SU-DHL-6 (cell line): ENCODE measurements at regions not wholly inside any gene's neighbourhood (a gene's known extent, or its start where the extent isn't known, plus 50 kb on each side); places are given as distances from the start of the nearest gene placed in this dataset.

Experiments used
- H2AFZ ChIP-seq: fragments of 200-600 bp; sonication (generic); 2 replicates; pipeline ENCODE4 v1.6.1; 2014; ENCODE audit warnings: low read depth, mild to moderate bottlenecking, moderate library complexity, mixed read lengths, antibody characterized with exemption, low read length; ENCODE audit not compliant: severe bottlenecking
- H3F3A ChIP-seq: fragments of 200-600 bp; shearing (Covaris generic); 2 replicates; pipeline ENCODE4 v1.6.0; 2016; ENCODE audit warnings: antibody characterized with exemption, mild to moderate bottlenecking; ENCODE audit not compliant: insufficient read depth
- H3K27ac ChIP-seq: fragments of 200-600 bp; sonication (generic); 2 replicates; pipeline ENCODE4 v1.5.1; 2016; ENCODE audit warnings: low read depth, mild to moderate bottlenecking, low read length, moderate library complexity, mixed read lengths
- H3K27me3 ChIP-seq: fragments of 200-600 bp; sonication (generic), shearing (Covaris generic); 2 replicates; pipeline ENCODE4 v1.6.0; 2014; ENCODE audit warnings: mild to moderate bottlenecking, low read length
- H3K36me3 ChIP-seq: fragments of 200-600 bp; sonication (generic); 2 replicates; pipeline ENCODE4 v1.6.1; 2014; ENCODE audit warnings: mild to moderate bottlenecking, low read length, mixed read lengths
- H3K4me2 ChIP-seq: fragments of 300-600, 200-600 bp; shearing (Covaris generic), sonication (generic); 2 replicates; pipeline ENCODE4 v1.6.0; 2014; ENCODE audit warnings: low read length, low read depth, mild to moderate bottlenecking; ENCODE audit not compliant: poor library complexity, severe bottlenecking
- H3K4me3 ChIP-seq: fragments of 200-600 bp; sonication (generic); 2 replicates; pipeline ENCODE4 v1.5.1; 2014; ENCODE audit warnings: antibody characterized with exemption, low read length, mild to moderate bottlenecking, mixed read lengths; ENCODE audit not compliant: insufficient read depth, poor library complexity, severe bottlenecking
- H3K79me2 ChIP-seq: fragments of 200-600 bp; sonication (generic); 2 replicates; pipeline ENCODE4 v1.6.1; 2014; ENCODE audit warnings: mild to moderate bottlenecking, low read length, moderate library complexity; ENCODE audit not compliant: insufficient read depth
- H3K9ac ChIP-seq: fragments of 200-600 bp; sonication (generic); 2 replicates; pipeline ENCODE4 v1.7.0; 2014; ENCODE audit warnings: mild to moderate bottlenecking, low read length
- H3K9me2 ChIP-seq: fragments of 200-600 bp; sonication (generic); replicated peaks from 2 replicates; pipeline ENCODE4 v1.6.1; 2014; ENCODE audit warnings: low read length; ENCODE audit not compliant: insufficient read depth
- H3K9me3 ChIP-seq: fragments of 200-600 bp; sonication (generic); 2 replicates; pipeline ENCODE4 v1.6.1; 2014; ENCODE audit warnings: low read length, mixed read lengths; ENCODE audit not compliant: insufficient read depth
- H4K20me1 ChIP-seq: fragments of 200-600 bp; sonication (generic); 2 replicates; pipeline ENCODE4 v1.6.1; 2014; ENCODE audit warnings: low read depth, mild to moderate bottlenecking, antibody characterized with exemption, low read length, moderate library complexity, mixed read lengths
- EZH2phosphoT487 ChIP-seq: fragments of 200-600 bp; sonication (generic), shearing (Covaris generic); conservative IDR thresholded peaks from 2 replicates; pipeline ENCODE4 v1.6.1; 2018; ENCODE audit warnings: mild to moderate bottlenecking, antibody characterized with exemption, low read length, moderate library complexity, mixed read lengths
- TF ChIP-seq, protein P1 (sequence below): fragments of 200-600 bp; sonication (generic); IDR thresholded peaks from one replicate; pipeline ENCODE4 v1.5.1; 2017; ENCODE audit warnings: antibody characterized with exemption, mild to moderate bottlenecking, low read length, moderate library complexity; ENCODE audit not compliant: insufficient read depth, poor library complexity, severe bottlenecking

- Histone ChIP-seq H3K27me3 (no peaks in the 10 kb centered on the region), H3K79me2 (no peaks in the 10 kb centered on the region), H4K20me1 (no peaks in the 10 kb centered on the region), H3K9me2 (no peaks in the 10 kb centered on the region), H3K9ac (no peak overlapping the region), H3F3A (no peaks in the 10 kb centered on the region), H3K9me3 (no peaks in the 10 kb centered on the region), H3K36me3 (no peaks in the 10 kb centered on the region), H3K27ac (no peak overlapping the region), H3K4me2 (no peak overlapping the region), H3K4me3 (no peak overlapping the region), H2AFZ (no peak overlapping the region)
- TF ChIP-seq, protein P1, sequence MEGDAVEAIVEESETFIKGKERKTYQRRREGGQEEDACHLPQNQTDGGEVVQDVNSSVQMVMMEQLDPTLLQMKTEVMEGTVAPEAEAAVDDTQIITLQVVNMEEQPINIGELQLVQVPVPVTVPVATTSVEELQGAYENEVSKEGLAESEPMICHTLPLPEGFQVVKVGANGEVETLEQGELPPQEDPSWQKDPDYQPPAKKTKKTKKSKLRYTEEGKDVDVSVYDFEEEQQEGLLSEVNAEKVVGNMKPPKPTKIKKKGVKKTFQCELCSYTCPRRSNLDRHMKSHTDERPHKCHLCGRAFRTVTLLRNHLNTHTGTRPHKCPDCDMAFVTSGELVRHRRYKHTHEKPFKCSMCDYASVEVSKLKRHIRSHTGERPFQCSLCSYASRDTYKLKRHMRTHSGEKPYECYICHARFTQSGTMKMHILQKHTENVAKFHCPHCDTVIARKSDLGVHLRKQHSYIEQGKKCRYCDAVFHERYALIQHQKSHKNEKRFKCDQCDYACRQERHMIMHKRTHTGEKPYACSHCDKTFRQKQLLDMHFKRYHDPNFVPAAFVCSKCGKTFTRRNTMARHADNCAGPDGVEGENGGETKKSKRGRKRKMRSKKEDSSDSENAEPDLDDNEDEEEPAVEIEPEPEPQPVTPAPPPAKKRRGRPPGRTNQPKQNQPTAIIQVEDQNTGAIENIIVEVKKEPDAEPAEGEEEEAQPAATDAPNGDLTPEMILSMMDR: no peak
- TF ChIP-seq EZH2phosphoT487: no peak
Observed at GRCh38 chr13:95378603-95379002, 77.4 kb upstream of the ABCC4 start.

DNA sequence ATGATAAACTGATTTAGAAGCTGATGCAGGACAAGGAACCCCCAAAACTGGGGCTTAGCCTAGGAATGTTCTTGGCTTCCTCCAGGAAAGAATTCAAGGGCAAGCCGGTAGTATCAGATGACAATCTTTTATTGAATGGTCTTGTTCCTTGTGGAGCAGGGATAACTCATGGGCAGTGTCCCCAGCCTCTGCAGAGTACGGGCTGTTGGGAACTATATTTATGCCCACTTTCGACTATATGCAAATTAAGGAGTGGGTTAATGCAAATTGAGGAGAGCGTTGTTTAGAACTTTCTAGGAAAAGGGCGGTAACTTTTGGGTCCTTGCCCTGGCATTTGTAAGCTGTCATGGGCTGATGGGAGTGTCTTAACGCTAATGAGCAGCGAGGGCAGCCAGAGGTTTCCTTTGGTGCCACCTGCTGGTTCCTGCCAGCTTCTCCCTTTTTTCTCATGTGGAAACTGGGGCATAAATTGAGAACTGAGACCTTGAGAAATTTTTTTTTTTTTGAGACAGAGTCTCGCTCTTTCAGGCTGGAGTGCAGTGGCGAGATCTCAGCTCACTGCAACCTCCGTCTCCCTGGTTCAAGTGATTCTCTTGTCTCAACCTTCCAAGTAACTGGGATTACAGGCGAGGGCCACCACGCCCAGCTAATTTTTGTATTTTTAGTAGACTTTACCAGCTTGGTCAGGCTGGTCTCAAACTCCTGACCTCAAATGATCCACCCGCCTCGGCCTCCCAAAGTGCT is 79.4 kb upstream of the ABCC4 start:
- H4K20me1 ChIP-seq: no peaks in the 10 kb centered on the region
- H2AFZ ChIP-seq: no peak overlapping the region
- no peak overlapping the region for H3K4me3 ChIP-seq
- H3K9me2 ChIP-seq: no peaks in the 10 kb centered on the region
- no peak overlapping the region for H3K4me2 ChIP-seq
- H3K9ac ChIP-seq: no peak overlapping the region
- no peaks in the 10 kb centered on the region for H3K79me2 ChIP-seq
- H3F3A ChIP-seq: no peaks in the 10 kb centered on the region
- TF ChIP-seq, protein P1: peak; percentile 84
- no peak for TF ChIP-seq EZH2phosphoT487
- H3K27ac ChIP-seq: no peak overlapping the region
- no peaks in the 10 kb centered on the region for H3K36me3 ChIP-seq
- no peaks in the 10 kb centered on the region for H3K27me3 ChIP-seq
- H3K9me3 ChIP-seq: no peaks in the 10 kb centered on the region

GRCh38 chr13:95381212-95381527 is 79.9 kb upstream of the ABCC4 start:
- Histone ChIP-seq H3K36me3 (no peaks in the 10 kb centered on the region), H3K27ac (no peak overlapping the region), H3K9me2 (no peaks in the 10 kb centered on the region), H3K9ac (no peak overlapping the region), H3K27me3 (no peaks in the 10 kb centered on the region), H4K20me1 (no peaks in the 10 kb centered on the region), H3K4me3 (no peak overlapping the region), H3F3A (no peaks in the 10 kb centered on the region), H3K4me2 (no peak overlapping the region), H3K9me3 (no peaks in the 10 kb centered on the region), H3K79me2 (no peaks in the 10 kb centered on the region), H2AFZ (no peak overlapping the region)
- TF ChIP-seq, protein P1: no peak
- TF ChIP-seq EZH2phosphoT487: no peak
